Retina (tissue), 1 donor: ENCODE measurements at regions not wholly inside any gene's neighbourhood (a gene's known extent, or its start where the extent isn't known, plus 50 kb on each side); places are given as distances from the start of the nearest gene placed in this dataset.
"Not testable (repeated sequence)": the region's sequence is repeated elsewhere in the genome, so short reads cannot be mapped to it uniquely, and the experiment has no call there.

Experiments
- DNase-seq: peaks from one replicate; pipeline ENCODE4 v3.0.0-alpha.2; 2016

DNA sequence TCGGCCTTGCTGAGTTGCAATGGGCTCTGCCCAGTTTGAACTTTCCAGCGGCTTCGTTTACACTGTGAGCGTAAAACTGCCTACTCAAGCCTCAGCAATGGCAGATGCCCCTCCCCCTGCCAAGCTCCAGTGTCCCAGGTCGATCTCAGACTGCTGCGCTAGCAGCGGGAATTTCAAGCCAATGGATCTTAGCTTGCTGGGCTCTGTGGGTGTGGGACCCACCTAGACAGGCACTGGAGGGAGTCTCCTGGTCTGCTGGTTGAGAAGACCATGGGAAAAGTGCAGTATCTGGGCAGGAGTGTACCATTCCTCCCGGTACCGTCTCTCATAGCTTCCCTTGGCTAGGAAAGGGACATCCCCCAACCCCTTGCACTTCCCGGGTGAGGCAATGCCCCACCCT lies 88.2 kb downstream of the KLHL28 start:
- DNase-seq = no peak

DNA sequence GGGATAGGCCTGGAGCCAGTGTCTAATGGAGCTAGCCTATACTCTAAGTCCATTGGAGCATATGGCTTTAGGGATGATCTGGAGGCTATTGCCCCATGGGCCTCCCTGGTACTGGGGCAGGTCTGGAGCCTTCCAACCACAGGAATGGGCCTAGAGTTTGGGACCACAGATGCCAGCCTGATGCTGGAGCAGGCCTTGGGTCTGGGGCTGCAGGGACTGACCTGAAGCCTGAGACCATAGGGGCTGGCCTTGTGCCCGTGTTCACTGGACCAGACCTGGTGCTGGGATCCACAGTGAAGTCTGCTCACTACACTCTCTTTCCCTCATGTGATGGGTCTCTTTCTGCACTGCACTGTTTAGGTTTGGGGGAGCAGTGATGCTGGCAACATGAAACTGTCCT lies 95.0 kb downstream of the KLHL28 start:
- DNase-seq = no peak

DNA sequence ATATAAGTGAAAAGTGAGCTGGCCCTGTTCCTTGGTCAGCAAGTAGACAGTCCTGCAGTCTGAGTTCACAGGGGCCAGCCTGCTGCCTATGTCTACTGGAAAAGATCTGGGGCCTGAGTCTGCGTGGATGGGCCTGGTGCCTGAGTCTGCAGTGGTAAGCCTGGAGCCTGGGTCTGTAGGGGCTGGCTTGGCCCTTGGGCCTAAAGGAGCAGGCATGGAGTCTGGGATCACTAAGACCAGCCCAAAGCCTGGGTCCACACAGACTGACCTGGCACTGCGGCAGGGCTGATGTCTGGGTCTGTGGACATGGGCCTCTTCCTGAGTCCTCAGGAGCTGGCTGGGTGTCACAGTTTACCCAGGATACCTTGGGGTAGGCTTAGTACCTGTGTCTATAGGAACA lies 95.4 kb downstream of the KLHL28 start:
- DNase-seq = no peak

DNA sequence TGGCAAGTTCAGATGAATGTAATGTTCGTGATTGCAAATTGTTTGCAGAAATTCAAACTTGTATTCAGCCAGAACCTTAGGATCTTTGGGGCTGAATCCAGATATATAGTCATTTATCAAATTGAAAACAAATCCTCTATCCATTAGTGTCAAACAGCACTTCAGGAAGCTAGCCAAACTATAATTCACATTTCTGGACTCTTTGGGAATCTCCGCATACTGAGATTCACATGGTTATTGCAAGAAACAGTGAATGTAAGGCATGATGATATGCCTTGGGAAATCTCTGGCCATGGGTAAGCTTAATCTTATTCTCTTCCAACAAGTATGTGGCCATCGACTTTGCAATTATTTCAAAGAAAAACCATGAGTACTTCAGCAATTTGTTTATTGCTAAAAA lies 98.5 kb downstream of the KLHL28 start:
- no peak for DNase-seq

DNA sequence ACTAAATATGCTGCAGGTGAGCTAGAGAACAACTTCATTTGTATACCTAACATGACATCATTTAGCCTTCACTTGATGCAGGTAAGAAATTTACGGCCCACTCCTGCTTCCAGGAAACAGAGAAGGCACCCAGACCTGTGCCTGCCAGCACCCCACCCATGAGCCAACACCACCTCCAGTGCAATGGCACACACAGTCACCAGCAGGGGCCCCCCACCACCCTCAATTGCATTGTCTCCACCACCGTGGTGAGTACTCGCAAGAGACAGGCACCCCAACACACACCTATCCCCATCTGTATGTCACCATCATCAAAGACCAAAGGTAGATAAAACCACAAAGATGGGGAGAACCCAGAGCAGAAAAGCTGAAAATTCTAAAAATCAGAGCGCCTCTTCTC lies 107.6 kb downstream of the KLHL28 start:
- no peak for DNase-seq

DNA sequence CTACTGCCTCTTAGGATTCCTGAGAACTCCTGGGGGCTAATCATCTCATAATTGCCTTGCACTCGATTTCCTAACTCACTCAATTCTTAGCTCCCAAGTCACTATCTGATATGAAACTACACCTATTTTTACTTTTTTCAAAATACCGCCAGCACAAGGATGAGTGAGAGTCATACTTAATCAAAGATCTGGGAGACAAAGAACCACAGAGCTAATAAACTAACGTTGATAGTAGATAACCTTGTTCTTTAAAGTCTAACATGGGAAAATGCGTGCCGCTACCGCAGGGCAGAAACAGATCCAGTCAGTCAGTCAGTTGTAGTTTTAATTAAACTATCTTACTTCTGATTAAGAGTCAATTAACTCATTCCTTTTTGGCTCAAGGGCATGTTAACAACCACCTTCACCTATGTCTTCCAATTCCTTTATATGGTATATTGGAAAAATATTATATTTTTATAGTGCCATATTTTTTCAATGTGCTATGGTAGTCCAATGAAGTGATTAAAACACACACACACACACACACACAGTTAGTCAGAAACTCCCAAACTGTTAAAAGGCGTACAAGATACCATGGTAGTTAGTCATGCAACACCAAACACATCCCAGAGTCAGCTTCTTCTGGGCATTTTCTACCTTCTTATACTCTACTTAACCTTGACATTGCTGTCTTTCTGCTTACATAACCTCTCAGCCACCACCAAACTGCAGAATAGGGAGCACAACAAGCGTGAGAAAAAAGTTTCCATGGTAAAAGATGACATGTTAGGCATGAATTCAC lies 114.0 kb downstream of the KLHL28 start:
- DNase-seq = no peak

DNA sequence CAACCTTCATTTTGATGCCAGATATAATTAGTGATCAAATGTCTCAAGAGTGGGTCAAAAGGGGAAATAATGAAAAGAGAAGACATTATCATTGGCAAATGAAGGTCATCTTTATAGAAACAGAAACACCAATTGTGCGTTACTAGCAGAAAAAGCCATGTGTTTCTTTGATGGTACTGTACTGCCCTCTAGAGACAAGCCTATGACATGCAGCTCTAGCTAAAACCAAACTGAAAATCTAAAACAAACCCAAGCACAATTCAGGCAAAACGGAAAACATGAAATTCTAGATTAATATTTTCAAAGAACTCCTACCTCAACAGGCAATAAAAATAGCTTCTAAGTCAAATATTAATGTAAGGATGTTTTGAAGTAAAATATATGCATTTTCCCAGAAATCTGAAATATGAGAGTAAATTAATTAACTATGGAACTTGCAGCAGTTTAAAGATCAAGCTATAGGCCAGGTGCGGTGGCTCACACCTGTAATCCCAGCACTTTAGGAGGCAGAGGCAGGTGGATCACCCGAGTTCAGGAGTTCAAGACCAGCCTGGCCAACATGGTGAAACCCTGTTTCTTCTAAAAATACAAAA lies 115.4 kb downstream of the KLHL28 start:
- peak; percentile 49 for DNase-seq

DNA sequence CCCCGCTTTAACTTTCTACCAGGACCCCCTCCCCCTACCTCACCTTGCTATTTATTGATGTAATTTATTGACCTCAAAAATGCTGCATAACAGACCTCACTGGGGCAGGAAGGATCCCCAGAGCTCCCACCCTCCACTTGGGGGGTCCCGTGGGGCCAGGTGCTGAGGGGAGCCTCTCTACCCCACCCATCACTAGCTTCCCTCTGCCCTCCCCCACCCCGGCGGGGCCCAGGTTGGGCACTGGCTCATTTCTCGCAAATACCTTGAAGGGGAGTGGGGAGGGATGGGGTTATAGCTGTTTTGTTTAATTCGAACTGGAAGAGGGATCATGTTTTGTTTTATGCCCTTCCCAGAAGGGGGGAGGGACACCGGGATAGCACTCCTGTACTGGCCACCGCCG lies 125.8 kb downstream of the KLHL28 start:
- DNase-seq = not testable (repeated sequence)

DNA sequence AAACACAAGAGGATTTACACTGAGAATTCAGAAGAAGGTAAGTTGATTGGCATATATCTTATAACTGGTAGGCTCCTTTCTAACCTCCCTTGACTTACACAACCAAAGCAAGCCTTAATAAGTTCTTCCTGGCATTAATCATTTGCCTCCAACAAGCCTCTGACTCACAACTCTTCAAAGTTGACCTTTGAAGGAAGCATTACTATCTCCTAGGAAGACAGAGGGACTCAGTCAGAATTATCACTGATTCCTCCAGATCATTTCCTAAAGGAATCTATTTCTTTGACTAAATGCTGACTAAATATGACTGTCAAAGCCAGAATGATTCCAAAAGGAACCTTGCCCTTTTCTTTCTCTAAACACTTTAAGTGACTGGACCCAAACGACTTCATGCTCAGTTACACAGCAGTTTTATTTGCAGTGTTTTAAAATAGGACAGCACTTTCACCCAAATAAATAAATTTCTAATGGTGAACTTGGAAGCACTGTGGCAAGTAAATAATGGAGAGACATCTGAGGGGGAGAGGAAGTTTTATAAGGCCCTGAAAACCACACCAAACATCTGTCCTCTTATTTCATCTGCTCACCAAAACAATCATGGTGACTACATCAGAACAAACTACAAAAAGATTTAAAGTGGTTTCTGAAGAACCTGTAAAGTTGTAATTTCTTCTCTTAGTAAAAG lies 128.2 kb downstream of the KLHL28 start:
- DNase-seq = no peak

DNA sequence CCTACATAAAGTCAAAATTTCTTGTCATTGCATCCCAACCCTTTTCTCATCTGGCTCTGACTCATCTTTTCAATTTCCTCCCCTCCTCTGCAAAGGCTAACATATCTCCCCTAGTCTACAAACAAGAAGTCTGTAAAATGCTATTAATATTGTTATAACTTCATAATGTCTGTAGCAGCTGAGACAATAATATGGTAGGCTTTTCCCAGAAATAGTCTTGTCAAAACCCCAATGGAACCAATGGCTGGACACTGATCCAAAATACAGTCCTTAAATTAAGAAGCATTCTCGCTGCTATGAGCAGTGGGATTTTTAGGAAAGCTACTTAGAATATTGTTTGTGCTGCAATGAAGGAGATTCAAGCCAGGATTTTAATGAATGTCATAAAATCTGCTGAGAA lies 131.4 kb downstream of the KLHL28 start:
- DNase-seq = no peak

DNA sequence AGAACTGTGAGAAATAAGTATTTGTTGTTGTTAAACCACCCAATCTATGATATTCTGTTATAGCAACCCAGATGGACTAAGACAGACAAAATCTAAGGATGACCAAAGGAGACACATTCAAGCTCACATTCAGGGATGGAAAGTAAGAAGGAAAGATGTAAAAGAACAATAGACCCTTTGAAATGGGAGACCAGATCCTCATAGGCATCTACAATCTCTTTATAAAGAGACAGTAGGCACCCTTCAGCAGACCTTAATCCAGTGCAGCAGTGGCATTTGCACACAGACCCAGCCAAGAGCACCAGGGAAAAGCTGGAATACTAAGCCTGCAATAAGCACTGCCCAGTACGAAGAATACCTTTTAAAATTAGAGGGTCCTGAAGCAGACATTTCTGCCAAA lies 132.7 kb downstream of the KLHL28 start:
- no peak for DNase-seq

DNA sequence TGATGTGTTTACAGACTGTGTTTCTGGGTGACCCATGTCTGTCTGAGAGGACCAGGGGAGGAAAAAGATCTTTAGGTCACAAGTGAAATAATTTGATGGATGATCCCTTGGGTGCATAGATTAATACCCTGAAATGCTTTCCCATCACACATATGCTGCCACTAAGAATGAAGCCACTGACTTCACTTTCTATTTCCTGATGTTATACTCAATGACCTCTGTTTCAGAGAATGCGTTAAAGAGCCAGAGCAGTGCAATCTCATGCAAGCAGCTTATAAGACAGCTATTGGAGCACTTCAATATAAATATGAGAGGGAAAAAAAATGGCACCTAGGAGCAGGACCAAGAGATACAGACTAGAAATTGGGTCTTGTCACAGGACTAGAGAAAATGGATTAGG lies 133.7 kb downstream of the KLHL28 start:
- no peak for DNase-seq

DNA sequence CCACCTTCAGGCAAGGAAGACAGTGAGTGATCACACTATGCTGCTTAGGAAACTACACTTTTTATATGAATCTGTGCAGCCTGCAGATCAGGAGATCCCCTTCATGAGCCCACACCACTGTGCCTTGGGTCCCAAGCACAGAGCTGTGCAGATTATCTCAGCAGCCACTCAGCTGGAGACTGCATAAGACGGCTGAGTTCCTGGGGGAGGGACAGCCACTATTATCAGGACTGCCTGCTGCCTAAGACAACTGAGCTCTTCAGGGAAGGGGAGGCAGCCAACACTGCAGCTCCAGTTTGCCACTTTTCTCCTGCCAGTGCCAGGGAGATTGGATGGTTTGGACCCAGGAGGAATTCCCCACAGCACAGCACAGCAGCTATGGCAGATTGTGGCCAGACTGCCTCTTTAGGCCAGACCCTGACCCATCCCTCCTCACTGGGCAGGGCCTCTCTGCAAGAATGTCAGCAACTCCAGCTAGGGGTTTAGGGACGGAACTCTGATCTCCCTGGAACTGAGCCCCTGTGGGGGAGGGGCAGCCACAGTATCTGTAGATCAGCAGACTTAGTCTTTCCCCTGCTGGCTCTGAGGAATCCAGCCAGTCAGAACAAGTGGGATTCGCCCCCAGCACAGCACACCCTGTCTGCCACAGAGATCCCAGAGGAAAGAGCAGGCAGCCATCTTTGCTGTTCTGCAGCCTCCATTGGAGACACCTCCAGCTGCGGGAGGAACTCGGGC lies 141.3 kb downstream of the KLHL28 start:
- no peak for DNase-seq

DNA sequence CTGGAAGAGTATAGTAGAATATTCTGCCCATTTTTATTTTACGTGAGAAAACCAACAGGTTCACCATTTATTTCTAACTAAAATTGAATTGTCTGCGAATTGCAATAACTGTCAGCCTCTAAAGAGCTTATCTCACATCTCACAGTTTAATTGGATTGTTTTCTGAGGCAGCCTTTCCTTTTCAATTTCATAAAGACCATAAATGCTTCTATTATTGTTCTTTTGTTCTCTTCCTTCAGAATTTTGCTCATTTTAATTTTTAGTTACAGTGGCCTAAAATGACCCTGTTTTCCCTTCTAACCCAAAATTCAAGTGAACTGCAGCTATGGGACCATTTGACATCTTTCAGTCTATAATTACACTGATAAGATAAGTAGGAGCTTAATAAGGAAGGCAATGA lies 147.6 kb downstream of the KLHL28 start:
- no peak for DNase-seq

DNA sequence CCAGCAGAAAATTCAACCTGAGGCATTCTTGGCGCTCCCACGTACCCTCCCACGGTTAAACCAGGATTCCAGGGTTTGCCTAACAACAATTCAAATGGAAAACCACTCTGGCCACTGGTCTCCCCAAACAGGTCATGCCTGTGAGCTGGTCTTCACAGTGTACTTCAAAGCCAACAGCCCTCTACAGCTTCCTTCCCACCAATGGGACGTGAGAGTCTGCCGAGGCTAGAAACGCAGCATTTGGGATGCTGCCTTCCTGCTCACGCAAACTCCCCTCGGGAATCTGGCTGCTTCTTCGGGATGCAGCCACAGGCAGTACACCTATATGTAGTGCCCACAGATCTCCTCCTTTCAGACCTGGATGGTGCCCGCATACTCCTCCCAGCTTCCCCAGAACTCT lies 149.1 kb downstream of the KLHL28 start:
- DNase-seq = no peak

DNA sequence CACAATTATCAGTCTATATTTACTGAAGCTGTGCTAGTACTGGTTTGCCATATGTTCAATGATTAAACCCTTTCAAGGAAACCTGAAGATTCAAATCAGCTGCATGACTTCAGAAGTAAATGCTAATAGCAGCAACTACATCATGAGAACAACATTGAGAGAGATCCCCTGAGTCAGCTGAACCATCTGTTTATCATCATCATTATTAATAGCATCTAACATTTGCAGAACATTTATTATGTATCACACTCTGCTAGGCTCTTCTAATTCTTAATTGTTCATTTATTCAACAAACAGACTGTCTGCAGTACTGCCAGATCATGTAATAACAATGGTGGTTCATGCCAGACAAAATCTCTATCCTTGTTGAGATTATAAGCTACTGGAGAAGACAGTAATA lies 157.4 kb downstream of the KLHL28 start:
- no peak for DNase-seq

DNA sequence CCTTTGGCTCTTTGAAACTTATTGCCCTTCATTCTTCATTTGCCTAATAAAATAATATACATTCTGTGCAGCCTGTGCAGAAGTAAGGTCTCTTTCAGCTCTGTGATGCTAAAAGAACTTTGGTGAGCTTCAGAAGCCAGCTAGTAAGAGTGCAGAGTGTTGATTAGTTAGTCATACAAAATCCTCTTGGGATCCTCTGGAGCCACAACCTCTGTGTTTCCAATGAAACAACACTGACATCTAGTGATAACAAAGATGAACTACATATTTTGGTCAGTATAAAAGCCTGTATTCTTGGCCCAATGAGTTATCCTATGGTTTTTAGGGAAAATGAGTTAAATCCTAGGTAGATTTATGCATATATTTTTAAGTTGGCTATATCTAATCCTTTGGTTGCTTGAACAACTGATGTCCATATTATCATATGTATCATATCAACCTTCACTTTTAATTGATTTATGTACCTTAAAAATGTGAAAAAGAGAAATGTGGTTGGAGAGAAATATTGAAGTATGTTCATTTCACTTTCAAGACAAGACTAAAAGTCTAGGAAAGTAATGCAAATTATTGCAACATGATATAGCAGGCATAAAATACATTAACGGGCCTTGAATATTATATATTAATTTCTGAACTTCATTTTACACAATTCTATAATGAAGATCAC lies 158.4 kb downstream of the KLHL28 start:
- peak; percentile 40 for DNase-seq

DNA sequence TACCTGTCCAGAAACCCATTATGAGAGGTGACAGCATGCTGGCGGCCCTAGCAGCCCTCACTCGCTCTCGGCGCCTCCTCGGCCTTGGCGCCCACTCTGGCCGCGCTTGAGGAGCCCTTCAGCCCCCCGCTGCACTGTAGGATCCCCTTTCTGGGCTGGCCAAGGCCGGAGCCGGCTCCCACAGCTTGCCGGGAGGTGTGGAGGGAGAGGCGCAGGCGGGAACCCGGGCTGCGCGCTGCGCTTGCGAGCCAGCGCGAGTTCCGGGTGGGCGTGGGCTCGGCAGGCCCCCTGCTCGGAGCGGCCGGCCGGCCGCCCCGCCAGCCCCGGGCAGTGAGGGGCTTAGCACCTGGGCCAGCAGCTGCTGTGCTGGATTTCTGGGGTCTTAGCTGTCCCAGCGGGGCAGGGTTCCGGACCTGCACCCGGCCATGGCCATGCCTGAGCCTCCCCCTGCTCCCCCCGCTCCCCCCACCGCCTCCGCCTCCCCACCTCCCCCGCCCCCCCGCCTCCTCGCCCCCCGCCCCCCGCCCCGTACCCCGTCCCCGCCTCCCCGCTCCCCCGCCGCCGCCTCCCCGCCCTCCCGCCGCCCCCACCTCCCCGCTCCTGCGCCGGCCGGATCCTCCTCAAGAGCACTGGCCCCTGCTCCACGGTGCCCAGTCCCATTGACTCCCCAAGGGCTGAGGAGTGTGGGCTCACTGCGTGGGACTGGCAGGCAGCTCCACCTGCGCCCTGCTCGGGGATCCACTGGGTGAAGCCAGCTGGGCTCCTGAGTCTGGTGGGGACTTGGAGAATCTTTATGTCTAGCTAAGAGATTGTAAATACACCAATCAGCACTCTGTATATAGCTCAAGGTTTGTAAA lies 163.1 kb downstream of the KLHL28 start:
- DNase-seq = no peak

DNA sequence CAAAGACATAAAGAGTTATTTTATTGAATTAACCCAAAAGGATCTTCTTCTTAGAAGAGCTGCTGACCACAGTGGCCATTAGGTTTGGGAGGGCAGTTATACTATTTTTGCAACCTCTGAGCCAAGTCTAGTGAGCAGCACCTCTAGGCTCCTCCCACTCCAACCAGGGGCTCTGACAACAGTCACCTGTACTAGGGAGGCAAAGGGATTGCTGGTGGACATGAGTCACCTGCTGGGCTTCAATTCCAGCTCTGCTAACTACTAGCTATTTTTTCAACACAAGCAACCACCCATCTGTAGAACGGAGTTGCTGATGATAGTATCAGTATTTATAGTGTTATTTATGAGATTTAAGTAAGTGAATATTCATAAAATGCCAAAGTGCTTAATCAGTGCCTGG lies 166.0 kb downstream of the KLHL28 start:
- no peak for DNase-seq

DNA sequence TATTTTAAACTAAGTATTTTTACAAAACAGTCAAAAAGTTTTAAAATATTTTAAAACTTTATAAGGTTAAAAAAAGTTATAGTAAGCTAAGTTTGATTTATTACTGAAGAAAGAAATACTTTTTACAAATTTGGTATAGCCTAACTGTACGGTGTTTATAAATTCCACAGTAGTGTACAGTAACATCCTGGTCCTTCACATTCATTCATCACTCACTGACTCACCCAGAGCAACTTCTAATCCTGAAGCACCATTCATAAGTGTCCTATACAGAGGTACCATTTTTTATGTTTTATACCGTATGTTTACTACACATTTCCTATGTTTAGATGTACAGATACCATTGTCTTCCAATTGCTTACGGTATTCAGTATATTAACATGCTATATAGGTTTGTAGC lies 170.0 kb downstream of the KLHL28 start:
- DNase-seq = no peak

DNA sequence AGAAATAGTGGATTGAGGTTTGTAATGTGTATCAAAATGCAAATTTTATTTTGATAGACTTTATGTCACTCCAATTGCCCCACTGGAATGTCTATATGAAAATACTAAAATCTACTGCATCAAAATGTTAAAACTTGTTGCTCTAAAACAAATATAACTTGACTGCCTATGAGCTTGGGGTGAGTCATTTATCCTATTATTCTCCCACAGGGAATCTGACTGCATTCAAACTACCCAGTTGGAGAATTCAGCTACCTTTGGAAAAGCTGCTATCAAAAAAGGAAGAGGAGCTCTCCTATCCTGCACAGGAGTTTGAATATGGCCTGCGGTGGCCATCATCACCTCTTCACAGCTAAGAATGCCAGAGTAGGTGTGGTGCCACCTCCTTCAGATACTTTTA lies 173.1 kb downstream of the KLHL28 start:
- DNase-seq = no peak

DNA sequence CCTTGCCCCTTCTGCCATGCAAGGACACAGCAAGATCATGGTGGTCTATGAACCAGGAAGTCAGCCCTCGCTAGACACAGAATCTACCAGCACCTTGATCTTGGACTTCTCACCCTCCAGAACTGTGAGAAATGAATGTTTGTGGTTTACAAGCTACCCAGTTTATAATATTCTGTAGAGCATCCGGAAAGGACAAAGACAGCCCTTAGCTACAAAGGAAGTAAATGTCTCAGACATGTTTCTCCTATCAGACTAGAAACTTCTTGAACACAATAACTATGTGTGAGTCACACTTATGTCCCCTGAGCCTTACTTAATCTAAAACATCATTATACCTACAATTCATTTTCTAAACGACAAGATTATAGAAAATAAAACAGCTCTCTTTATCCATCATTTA lies 176.7 kb downstream of the KLHL28 start:
- no peak for DNase-seq
